ENCODE measurements at regions not wholly inside any gene's neighbourhood (a gene's known extent, or its start where the extent isn't known, plus 50 kb on each side); places are given as distances from the start of the nearest gene placed in this dataset.

DNA sequence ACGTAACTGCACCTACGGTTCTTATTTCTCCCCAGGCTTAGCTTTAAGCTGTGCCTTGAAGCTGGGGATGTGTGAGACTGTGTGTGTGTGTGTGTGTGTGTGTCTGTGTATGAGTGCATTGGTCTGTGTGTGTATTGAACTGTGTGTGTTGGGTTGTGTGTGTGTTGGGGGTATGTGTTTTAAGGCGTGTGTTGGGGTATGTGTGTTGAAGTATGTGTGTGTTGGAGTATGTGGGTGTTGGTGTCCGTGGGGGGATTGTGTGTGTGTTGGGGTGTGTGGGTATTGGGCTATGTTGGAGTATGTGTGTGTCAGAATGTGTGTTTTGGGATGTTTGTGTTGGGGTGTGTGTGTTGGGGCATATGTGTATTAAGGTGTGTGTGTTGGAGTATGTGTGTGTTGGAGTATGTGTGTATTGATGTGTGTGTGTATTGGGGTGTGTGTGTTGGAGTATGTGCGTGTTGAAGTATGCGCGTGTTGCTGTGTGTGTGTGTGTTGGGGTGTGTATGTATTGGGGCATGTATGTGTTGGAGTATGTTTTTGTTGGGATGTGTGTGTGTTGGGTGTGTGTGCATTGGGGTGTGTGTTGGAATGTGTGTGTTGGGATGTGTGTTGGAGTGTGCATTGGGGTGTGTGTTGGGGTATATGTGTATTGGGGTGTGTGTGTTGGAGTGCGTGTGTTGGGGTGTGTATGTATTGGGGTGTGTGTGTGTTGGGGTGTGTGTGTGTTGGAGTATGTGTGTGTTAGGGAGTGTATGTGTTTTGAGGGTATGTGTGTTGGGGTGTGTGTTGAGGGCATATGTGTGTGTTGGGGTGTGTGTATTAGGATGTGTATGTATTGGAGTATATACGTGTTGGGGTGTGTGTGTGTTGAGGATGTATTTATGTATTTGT is 76.4 kb downstream of the LSM3 start:
- TF ChIP-seq, protein P1, sequence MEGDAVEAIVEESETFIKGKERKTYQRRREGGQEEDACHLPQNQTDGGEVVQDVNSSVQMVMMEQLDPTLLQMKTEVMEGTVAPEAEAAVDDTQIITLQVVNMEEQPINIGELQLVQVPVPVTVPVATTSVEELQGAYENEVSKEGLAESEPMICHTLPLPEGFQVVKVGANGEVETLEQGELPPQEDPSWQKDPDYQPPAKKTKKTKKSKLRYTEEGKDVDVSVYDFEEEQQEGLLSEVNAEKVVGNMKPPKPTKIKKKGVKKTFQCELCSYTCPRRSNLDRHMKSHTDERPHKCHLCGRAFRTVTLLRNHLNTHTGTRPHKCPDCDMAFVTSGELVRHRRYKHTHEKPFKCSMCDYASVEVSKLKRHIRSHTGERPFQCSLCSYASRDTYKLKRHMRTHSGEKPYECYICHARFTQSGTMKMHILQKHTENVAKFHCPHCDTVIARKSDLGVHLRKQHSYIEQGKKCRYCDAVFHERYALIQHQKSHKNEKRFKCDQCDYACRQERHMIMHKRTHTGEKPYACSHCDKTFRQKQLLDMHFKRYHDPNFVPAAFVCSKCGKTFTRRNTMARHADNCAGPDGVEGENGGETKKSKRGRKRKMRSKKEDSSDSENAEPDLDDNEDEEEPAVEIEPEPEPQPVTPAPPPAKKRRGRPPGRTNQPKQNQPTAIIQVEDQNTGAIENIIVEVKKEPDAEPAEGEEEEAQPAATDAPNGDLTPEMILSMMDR (IDR thresholded peaks at IDR 0.05; ENCODE audit: low read length), result no peak
- TF ChIP-seq EZH2phosphoT487 (IDR thresholded peaks at IDR 0.05; ENCODE audit: low read length), result no peak

Measured in MM.1S (cell line).